ENCODE measurements at regions not wholly inside any gene's neighbourhood (a gene's known extent, or its start where the extent isn't known, plus 50 kb on each side); places are given as distances from the start of the nearest gene placed in this dataset.

DNA sequence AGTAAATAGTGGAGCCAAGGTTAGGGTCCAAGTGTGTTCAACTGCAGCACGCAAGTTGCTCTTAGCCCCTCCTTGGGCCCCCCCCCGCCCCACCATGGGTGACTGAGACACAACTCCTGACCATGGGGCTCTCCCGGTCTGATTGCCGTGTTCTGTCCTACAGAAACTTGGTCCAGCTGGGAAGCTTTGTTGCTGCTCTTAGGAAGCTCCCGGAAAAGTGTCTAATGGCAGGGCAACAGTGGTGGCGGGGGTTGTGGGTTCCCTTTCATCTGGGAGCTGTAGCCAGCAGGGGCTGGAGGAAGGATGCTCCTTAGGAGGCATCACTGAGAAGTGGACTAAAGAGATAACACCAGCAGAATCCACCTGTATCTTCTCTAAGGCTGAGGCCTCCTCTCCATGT lies 111.1 kb downstream of the CYP26B1 start:
- TF ChIP-seq FOXP2 (optimal IDR thresholded peaks at IDR 0.05; ENCODE audit: borderline replicate concordance, extremely low read depth, extremely low read length, insufficient read depth), result no peak

DNA sequence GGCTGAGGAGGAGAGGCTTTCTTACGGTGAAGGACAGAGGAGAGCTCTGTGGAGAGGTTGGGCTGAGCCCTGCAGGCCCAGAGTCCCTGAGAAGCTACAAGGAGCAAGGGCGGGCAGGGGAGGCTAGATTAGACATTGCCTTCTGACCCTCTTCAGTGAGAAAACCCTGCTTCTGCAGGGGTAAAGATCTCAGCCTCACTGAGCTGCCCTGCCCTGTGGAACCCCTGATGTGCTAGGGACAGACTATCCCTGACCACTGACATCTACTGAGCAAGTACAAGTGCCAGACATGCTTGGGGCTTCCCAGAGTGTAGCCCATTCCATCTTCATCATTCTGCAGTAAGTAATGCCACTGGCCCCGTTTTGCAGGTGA lies 111.5 kb downstream of the CYP26B1 start:
- TF ChIP-seq FOXP2 (optimal IDR thresholded peaks at IDR 0.05; ENCODE audit: borderline replicate concordance, extremely low read depth, extremely low read length, insufficient read depth), result no peak
- TF ChIP-seq SIN3A (IDR thresholded peaks at IDR 0.05; ENCODE audit: borderline replicate concordance, insufficient read depth, low read length), result no peak
- TF ChIP-seq TAF1 (IDR thresholded peaks at IDR 0.05; ENCODE audit: borderline replicate concordance, insufficient read depth, low read length), result no peak
- TF ChIP-seq, protein P1, sequence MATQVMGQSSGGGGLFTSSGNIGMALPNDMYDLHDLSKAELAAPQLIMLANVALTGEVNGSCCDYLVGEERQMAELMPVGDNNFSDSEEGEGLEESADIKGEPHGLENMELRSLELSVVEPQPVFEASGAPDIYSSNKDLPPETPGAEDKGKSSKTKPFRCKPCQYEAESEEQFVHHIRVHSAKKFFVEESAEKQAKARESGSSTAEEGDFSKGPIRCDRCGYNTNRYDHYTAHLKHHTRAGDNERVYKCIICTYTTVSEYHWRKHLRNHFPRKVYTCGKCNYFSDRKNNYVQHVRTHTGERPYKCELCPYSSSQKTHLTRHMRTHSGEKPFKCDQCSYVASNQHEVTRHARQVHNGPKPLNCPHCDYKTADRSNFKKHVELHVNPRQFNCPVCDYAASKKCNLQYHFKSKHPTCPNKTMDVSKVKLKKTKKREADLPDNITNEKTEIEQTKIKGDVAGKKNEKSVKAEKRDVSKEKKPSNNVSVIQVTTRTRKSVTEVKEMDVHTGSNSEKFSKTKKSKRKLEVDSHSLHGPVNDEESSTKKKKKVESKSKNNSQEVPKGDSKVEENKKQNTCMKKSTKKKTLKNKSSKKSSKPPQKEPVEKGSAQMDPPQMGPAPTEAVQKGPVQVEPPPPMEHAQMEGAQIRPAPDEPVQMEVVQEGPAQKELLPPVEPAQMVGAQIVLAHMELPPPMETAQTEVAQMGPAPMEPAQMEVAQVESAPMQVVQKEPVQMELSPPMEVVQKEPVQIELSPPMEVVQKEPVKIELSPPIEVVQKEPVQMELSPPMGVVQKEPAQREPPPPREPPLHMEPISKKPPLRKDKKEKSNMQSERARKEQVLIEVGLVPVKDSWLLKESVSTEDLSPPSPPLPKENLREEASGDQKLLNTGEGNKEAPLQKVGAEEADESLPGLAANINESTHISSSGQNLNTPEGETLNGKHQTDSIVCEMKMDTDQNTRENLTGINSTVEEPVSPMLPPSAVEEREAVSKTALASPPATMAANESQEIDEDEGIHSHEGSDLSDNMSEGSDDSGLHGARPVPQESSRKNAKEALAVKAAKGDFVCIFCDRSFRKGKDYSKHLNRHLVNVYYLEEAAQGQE (IDR thresholded peaks at IDR 0.05; ENCODE audit: insufficient read depth in 1 of 2, low read depth in 2 of 2, low read length in 2 of 2), result no peak
- TF ChIP-seq POLR2AphosphoS5 (IDR thresholded peaks at IDR 0.05; ENCODE audit: low read depth, low read length), result no peak

DNA sequence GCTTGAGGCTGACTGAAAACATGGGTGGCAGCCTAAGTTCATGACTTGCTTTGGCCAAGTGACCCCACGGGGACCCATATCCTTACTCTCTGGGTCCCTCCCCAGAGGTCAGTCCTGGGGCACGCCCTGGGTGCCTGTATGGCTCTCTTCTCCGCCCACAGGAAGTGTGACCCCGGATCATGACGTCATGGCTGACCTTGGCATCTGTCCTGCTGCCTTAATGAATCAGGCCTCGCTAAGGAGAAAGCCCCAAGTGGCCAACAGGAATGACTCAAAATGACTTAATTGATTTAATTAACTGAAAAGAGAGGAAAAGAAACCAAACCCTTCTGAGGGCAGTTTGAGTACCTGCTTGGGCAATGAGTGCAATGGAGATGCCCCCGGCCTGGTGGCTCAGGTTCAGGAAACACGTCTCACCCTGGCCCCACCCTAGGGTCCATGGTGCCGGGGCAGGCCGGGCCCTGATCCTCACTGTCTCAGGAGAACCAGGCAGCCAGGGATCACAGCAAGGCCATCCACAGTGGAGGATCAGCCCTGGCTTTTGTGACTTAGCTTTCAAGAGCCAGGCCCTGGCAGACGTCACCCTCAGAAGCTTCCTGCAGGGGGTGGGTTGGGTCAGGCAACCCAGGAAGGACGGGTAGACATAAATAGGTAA lies 112.0 kb downstream of the CYP26B1 start:
- TF ChIP-seq SIN3A (IDR thresholded peaks at IDR 0.05; ENCODE audit: borderline replicate concordance, insufficient read depth, low read length), result no peak
- TF ChIP-seq TAF1 (IDR thresholded peaks at IDR 0.05; ENCODE audit: borderline replicate concordance, insufficient read depth, low read length), result no peak
- TF ChIP-seq FOXP2 (optimal IDR thresholded peaks at IDR 0.05; ENCODE audit: borderline replicate concordance, extremely low read depth, extremely low read length, insufficient read depth), result no peak
- TF ChIP-seq, protein P1 (IDR thresholded peaks at IDR 0.05; ENCODE audit: insufficient read depth in 1 of 2, low read depth in 2 of 2, low read length in 2 of 2), result no peak
- no peak for TF ChIP-seq POLR2AphosphoS5 (IDR thresholded peaks at IDR 0.05; ENCODE audit: low read depth, low read length)

DNA sequence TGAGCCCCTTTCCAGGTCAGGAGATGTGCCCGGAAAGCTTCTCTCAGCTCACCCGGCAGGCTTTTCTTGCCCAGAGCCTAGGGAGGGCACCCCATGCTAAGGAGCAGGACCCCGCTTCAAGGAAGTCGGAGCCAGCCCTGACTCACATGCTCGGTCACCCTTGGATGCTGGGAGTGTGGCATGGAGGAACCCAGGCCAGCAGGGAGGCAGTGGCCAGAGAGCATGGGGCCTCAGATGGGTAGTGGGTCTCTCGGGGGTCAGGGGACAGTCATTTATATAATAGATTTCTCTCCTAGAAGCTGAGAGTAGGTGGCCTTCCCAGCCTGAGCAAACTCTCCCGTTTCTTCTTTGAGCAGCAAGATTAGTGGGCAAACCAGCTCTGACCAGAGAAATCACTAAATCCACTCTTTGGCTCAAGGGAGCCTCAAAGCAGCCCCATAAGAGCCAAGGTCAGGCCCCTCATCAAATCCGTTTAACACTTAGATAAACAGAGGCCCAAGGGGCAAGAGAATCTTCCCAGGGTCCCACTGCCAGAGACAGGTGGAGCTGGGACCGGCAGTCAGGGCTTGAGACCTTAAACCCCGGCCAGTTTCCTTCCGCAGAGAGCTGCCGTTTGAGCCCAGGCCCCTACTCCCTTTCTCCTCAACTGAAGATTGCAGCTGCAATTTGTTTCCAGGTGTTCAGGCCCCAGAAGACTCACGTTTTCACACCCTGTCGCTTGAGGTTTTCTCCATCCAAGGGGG lies 113.1 kb downstream of the CYP26B1 start:
- TF ChIP-seq TAF1 (IDR thresholded peaks at IDR 0.05; ENCODE audit: borderline replicate concordance, insufficient read depth, low read length) (no peak), SIN3A (IDR thresholded peaks at IDR 0.05; ENCODE audit: borderline replicate concordance, insufficient read depth, low read length) (no peak), FOXP2 (optimal IDR thresholded peaks at IDR 0.05; ENCODE audit: borderline replicate concordance, extremely low read depth, extremely low read length, insufficient read depth) (no peak), POLR2AphosphoS5 (IDR thresholded peaks at IDR 0.05; ENCODE audit: low read depth, low read length) (no peak)
- TF ChIP-seq, protein P1 (IDR thresholded peaks at IDR 0.05; ENCODE audit: insufficient read depth in 1 of 2, low read depth in 2 of 2, low read length in 2 of 2), result no peak

DNA sequence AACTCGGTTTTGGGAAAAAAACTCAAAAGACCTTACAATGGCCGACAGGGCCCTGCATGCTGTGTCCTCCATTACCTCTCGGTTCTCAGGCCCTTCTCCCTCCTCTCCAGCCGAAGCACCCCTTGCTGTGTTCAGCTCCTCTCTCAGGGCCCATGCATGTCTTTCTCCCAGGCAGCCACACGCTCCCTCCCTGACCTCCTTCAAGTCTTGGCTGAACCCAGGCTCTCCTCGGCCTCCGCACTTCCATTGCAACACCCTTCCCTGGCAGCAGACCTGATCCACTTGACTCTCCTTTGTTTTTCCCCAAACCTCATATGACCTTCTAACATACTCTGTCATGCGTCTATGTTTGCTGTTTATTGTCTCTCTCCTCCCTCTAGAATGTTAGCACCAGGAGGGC lies 114.0 kb downstream of the CYP26B1 start:
- no peak for TF ChIP-seq TAF1 (IDR thresholded peaks at IDR 0.05; ENCODE audit: borderline replicate concordance, insufficient read depth, low read length)
- TF ChIP-seq POLR2AphosphoS5 (IDR thresholded peaks at IDR 0.05; ENCODE audit: low read depth, low read length), result no peak

DNA sequence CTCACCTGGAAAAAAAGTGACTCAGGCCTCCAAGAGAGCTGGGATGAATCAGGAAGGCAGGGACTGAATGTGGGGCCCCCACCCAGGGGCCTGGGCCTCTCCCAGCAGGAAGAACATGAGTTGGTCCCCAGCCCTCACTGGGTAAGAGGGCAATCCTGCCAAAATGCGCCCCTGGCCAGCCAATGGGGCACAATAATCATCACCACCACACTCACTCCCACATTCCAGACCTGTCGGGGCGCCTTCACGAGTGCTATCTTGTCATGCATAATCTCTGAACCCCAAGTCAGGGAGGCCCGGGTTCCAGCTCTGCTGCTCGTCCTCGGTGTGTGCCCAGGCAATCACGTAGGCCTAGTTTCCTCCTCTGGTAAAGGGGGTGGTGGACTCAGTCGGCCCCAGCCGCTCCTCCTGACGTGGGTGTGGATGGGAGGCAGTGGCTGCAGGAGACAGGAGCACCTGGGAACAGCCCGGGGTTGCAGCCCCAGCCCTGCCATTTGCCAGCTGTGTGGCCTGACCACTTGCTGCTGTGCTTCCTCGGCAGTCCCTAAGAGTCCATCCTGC lies 115.1 kb downstream of the CYP26B1 start:
- no peak for TF ChIP-seq SIN3A (IDR thresholded peaks at IDR 0.05; ENCODE audit: borderline replicate concordance, insufficient read depth, low read length)
- no peak for TF ChIP-seq FOXP2 (optimal IDR thresholded peaks at IDR 0.05; ENCODE audit: borderline replicate concordance, extremely low read depth, extremely low read length, insufficient read depth)
- TF ChIP-seq, protein P1 (IDR thresholded peaks at IDR 0.05; ENCODE audit: insufficient read depth in 1 of 2, low read depth in 2 of 2, low read length in 2 of 2), result no peak
